ENCODE measurements at regions not wholly inside any gene's neighbourhood (a gene's known extent, or its start where the extent isn't known, plus 50 kb on each side); places are given as distances from the start of the nearest gene placed in this dataset.

DNA sequence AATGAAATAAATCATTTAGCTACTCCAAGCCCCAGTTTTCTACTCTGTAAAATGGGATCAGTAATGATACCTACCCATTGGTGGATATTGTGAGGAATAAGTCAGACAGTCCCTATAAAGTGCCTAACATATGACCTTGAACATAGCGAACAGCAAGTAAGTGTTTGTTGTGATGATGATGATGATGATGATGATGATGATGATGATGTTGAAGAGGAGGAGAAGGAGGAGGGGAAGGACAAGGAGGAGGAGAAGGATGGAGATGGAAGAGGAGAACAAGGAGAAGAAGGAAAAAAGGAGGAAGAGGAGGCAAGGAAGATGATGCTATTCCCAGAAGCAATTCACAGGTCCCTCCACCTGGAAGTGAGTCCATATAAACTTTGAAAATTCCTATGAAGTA lies 264.3 kb downstream of the MAFB start:
- Mint-ChIP-seq H3K27me3 (ENCODE audit: low read depth in 3 of 3) (peaks cover 12 to 17% (median 13%) of the 10 kb centered on the region in 3 donors), H3K9me3 (peaks cover 0 to 6% (median 0%) of the 10 kb centered on the region in 7 donors), H3K4me1 (peaks cover 25% of the 10 kb centered on the region), H3K36me3 (no peaks in the 10 kb centered on the region), H3K27ac (no peak overlapping the region), H3K4me3 (no peak overlapping the region)
- Histone ChIP-seq H4K20me1 (ENCODE audit: insufficient read depth, low read length) (no peaks in the 10 kb centered on the region), H3K79me2 (ENCODE audit: insufficient read depth, low read length) (no peaks in the 10 kb centered on the region), H3K4me2 (replicated peaks; ENCODE audit: extremely low read depth, low read length, poor library complexity, severe bottlenecking) (no peak overlapping the region), H3K4me3 (replicated peaks in 1 of 3; ENCODE audit: low read depth in 2 of 3, low read length in 3 of 3) (no peak overlapping the region), H3K27ac (ENCODE audit: low read depth in 1 of 2, low read length in 2 of 2) (no peak overlapping the region), H3K9ac (ENCODE audit: insufficient read depth, low read length, poor library complexity, severe bottlenecking) (no peak overlapping the region), H3K4me1 (ENCODE audit: control insufficient read depth in 1 of 2, insufficient read depth in 2 of 2, low read length in 2 of 2) (peaks cover 13 to 27% of the 10 kb centered on the region in 2 donors), H3K9me3 (replicated peaks in 1 of 2; ENCODE audit: control insufficient read depth in 1 of 2, insufficient read depth in 1 of 2, low read length in 2 of 2) (no peaks in the 10 kb centered on the region), H2AFZ (ENCODE audit: insufficient read depth, low read depth, low read length, poor library complexity, severe bottlenecking) (no peak overlapping the region), H3K27me3 (ENCODE audit: control insufficient read depth in 2 of 2, insufficient read depth in 2 of 2, low read length in 2 of 2) (peaks cover 2 to 8% of the 10 kb centered on the region in 2 donors), H3K36me3 (replicated peaks in 1 of 2; ENCODE audit: control insufficient read depth in 1 of 2, insufficient read depth in 2 of 2, low read length in 2 of 2) (no peaks in the 10 kb centered on the region)
- TF ChIP-seq, protein P1, sequence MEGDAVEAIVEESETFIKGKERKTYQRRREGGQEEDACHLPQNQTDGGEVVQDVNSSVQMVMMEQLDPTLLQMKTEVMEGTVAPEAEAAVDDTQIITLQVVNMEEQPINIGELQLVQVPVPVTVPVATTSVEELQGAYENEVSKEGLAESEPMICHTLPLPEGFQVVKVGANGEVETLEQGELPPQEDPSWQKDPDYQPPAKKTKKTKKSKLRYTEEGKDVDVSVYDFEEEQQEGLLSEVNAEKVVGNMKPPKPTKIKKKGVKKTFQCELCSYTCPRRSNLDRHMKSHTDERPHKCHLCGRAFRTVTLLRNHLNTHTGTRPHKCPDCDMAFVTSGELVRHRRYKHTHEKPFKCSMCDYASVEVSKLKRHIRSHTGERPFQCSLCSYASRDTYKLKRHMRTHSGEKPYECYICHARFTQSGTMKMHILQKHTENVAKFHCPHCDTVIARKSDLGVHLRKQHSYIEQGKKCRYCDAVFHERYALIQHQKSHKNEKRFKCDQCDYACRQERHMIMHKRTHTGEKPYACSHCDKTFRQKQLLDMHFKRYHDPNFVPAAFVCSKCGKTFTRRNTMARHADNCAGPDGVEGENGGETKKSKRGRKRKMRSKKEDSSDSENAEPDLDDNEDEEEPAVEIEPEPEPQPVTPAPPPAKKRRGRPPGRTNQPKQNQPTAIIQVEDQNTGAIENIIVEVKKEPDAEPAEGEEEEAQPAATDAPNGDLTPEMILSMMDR (IDR thresholded peaks at IDR 0.05), result no peak
- WGBS (ENCODE audit: insufficient coverage), result 89% methylated on average over 1 of the region's 1 CpG
- no peak for DNase-seq
- intact Hi-C loops (cut with micrococcal nuclease), result loop anchor here in 1 of 2 donors (10.0 kb wide), 1 partner anchor 60 kb away; no protein-coding TSS in a partner anchor

DNA sequence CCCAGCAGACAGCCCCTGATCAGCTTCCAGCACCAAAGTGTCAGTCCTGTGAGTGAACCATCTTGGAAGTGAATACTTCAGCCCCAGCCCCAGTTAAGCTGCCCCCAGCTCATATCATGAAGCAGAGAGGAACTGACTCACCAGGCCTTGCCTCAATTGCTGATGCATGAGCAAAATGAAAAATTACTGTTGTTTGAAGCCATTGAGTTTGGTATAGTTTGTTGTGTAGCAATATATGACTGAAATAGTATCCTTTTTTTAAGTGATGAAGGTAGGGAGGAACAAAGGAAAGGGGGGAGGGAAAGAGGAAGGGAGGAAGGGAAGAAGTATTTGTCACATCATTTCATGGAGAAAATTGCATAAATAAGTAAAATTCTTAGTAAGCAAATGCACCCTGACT lies 266.4 kb downstream of the MAFB start:
- Histone ChIP-seq H3K4me3 (replicated peaks in 1 of 3; ENCODE audit: low read depth in 2 of 3, low read length in 3 of 3) (no peak overlapping the region), H3K9me3 (replicated peaks in 1 of 2; ENCODE audit: control insufficient read depth in 1 of 2, insufficient read depth in 1 of 2, low read length in 2 of 2) (no peaks in the 10 kb centered on the region), H4K20me1 (ENCODE audit: insufficient read depth, low read length) (no peaks in the 10 kb centered on the region), H3K27me3 (ENCODE audit: control insufficient read depth in 2 of 2, insufficient read depth in 2 of 2, low read length in 2 of 2) (peaks cover 0 to 10% of the 10 kb centered on the region in 2 donors), H3K9ac (ENCODE audit: insufficient read depth, low read length, poor library complexity, severe bottlenecking) (no peak overlapping the region), H3K4me1 (ENCODE audit: control insufficient read depth in 1 of 2, insufficient read depth in 2 of 2, low read length in 2 of 2) (peaks cover 13 to 27% of the 10 kb centered on the region in 2 donors), H3K27ac (ENCODE audit: low read depth in 1 of 2, low read length in 2 of 2) (peak overlapping the region in 1 of 2 donors; percentile 30), H3K36me3 (replicated peaks in 1 of 2; ENCODE audit: control insufficient read depth in 1 of 2, insufficient read depth in 2 of 2, low read length in 2 of 2) (no peaks in the 10 kb centered on the region), H2AFZ (ENCODE audit: insufficient read depth, low read depth, low read length, poor library complexity, severe bottlenecking) (no peak overlapping the region), H3K4me2 (replicated peaks; ENCODE audit: extremely low read depth, low read length, poor library complexity, severe bottlenecking) (no peak overlapping the region), H3K79me2 (ENCODE audit: insufficient read depth, low read length) (no peaks in the 10 kb centered on the region)
- DNase-seq, result peak; percentile 52 to 78 (median 70)
- H3K27me3 Mint-ChIP-seq (ENCODE audit: low read depth in 3 of 3), result peaks cover 11 to 15% (median 14%) of the 10 kb centered on the region in 3 donors
- TF ChIP-seq, protein P1 (IDR thresholded peaks at IDR 0.05), result no peak
- peaks cover 0 to 4% (median 0%) of the 10 kb centered on the region in 7 donors for H3K9me3 Mint-ChIP-seq
- peaks cover 23% of the 10 kb centered on the region for H3K4me1 Mint-ChIP-seq
- no peaks in the 10 kb centered on the region for H3K36me3 Mint-ChIP-seq
- peak overlapping the region in 1 of 2 donors; percentile 4 for H3K4me3 Mint-ChIP-seq
- intact Hi-C loops (cut with micrococcal nuclease), result loop anchor here in 1 of 2 donors (10.0 kb wide), 1 partner anchor 62 kb away; no protein-coding TSS in a partner anchor
- H3K27ac Mint-ChIP-seq, result peak overlapping the region in 4 of 7 donors; percentile 50 to 77 (median 68)
